Nephron progenitor cell (in vitro differentiated cells): ENCODE measurements at regions not wholly inside any gene's neighbourhood (a gene's known extent, or its start where the extent isn't known, plus 50 kb on each side); places are given as distances from the start of the nearest gene placed in this dataset.

Source experiments
- DNase-seq: peaks from one replicate; pipeline ENCODE4 v3.0.0; 2021
- H3K27ac Mint-ChIP-seq: 2 replicates; pipeline ENCODE4 v1.8.0; 2021; ENCODE audit warnings: mild to moderate bottlenecking, moderate library complexity, mixed read lengths
- H3K27me3 Mint-ChIP-seq: 2 replicates; pipeline ENCODE4 v1.8.0; 2021; ENCODE audit warnings: mild to moderate bottlenecking, low read depth, mixed read lengths; ENCODE audit not compliant: poor library complexity
- H3K36me3 Mint-ChIP-seq: 2 replicates; pipeline ENCODE4 v1.8.0; 2021; ENCODE audit warnings: low read depth, mixed read lengths
- H3K4me1 Mint-ChIP-seq: 2 replicates; pipeline ENCODE4 v1.8.0; 2021; ENCODE audit warnings: mixed read lengths
- H3K4me3 Mint-ChIP-seq: 2 replicates; pipeline ENCODE4 v1.8.0; 2021; ENCODE audit warnings: mild to moderate bottlenecking, moderate library complexity, mixed read lengths
- H3K9me3 Mint-ChIP-seq: 2 replicates; pipeline ENCODE4 v1.8.0; 2021; ENCODE audit warnings: mild to moderate bottlenecking, moderate library complexity, mixed read lengths
- TF ChIP-seq, protein P1 (sequence below): fragments of 200-600 bp; sonication (generic); IDR thresholded peaks from 2 replicates; pipeline ENCODE4 v1.5.0; 2021; ENCODE audit warnings: antibody characterized with exemption

DNA sequence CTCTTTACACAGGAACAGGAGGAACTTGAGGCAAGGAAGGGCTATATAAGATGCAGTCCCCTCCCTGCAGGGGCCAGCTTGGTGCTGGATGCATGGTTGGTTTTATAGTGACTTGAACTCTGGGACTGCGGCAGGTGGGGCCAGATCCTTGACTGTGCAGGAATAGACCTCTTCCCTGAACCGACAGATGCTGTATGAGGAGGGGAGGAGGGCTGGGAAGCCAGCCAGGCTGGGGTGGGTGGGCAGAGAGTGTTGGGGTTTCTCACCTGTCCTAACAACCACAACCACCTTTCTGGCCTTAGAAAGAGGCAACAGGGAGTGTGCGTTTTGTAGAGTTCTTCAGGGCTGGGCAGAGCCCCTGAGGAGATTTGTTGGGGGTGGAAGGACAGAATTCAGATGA, 798.1 kb downstream of the KCNJ18 start:
- no peaks in the 10 kb centered on the region for H3K4me1 Mint-ChIP-seq
- H3K27ac Mint-ChIP-seq = no peak overlapping the region
- DNase-seq = no peak
- peaks cover 3% of the 10 kb centered on the region for H3K27me3 Mint-ChIP-seq
- peaks cover 94% of the 10 kb centered on the region for H3K9me3 Mint-ChIP-seq
- no peak overlapping the region for H3K4me3 Mint-ChIP-seq
- H3K36me3 Mint-ChIP-seq = no peaks in the 10 kb centered on the region
- TF ChIP-seq, protein P1, sequence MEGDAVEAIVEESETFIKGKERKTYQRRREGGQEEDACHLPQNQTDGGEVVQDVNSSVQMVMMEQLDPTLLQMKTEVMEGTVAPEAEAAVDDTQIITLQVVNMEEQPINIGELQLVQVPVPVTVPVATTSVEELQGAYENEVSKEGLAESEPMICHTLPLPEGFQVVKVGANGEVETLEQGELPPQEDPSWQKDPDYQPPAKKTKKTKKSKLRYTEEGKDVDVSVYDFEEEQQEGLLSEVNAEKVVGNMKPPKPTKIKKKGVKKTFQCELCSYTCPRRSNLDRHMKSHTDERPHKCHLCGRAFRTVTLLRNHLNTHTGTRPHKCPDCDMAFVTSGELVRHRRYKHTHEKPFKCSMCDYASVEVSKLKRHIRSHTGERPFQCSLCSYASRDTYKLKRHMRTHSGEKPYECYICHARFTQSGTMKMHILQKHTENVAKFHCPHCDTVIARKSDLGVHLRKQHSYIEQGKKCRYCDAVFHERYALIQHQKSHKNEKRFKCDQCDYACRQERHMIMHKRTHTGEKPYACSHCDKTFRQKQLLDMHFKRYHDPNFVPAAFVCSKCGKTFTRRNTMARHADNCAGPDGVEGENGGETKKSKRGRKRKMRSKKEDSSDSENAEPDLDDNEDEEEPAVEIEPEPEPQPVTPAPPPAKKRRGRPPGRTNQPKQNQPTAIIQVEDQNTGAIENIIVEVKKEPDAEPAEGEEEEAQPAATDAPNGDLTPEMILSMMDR = no peak

DNA sequence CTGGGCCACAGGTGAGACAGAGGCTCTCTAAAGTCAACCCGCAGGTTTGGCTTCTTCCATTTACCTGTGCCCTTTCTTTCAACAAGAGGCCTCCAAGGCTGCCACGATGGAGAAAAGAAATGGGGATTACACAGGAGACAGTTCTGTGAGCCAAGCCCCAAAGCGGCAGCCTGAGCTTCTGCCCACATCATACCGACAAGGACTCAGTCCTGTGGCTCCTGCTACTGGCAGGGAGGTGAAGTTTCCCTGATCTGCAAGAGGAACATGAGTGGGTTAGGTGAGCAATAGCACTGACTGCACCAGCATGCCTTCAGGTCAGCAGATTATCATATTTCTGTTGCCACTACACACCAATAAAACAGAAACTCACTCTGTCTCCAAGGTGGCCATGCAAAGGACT, 800.0 kb downstream of the KCNJ18 start:
- DNase-seq = no peak
- peaks cover 2% of the 10 kb centered on the region for H3K27me3 Mint-ChIP-seq
- TF ChIP-seq, protein P1 = no peak
- no peak overlapping the region for H3K4me3 Mint-ChIP-seq
- H3K27ac Mint-ChIP-seq = no peak overlapping the region
- no peaks in the 10 kb centered on the region for H3K4me1 Mint-ChIP-seq
- peaks cover 94% of the 10 kb centered on the region for H3K9me3 Mint-ChIP-seq
- H3K36me3 Mint-ChIP-seq = no peaks in the 10 kb centered on the region

DNA sequence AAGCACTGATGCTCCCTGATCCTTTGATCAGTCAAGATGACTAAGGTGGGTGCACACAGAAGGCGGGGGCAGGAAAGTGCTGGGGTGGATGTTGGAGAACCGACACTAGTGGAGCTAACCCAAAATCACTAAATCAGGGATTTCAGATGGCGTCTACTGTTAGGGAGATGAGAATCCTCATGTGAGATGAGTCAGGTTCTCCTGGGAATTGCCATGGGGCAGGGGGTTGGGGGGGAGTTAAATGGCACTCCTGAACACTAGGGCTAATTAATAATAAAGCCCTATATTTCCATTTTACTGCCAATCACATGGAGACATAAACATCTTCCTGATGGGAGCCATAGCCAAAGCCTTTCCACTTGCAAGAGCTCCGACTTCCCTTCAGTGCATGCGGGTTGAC, 804.1 kb downstream of the KCNJ18 start:
- peaks cover 2% of the 10 kb centered on the region for H3K27me3 Mint-ChIP-seq
- no peak overlapping the region for H3K27ac Mint-ChIP-seq
- TF ChIP-seq, protein P1 = no peak
- no peak for DNase-seq
- no peaks in the 10 kb centered on the region for H3K36me3 Mint-ChIP-seq
- no peak overlapping the region for H3K4me3 Mint-ChIP-seq
- H3K9me3 Mint-ChIP-seq = peaks cover 94% of the 10 kb centered on the region
- H3K4me1 Mint-ChIP-seq = no peaks in the 10 kb centered on the region

DNA sequence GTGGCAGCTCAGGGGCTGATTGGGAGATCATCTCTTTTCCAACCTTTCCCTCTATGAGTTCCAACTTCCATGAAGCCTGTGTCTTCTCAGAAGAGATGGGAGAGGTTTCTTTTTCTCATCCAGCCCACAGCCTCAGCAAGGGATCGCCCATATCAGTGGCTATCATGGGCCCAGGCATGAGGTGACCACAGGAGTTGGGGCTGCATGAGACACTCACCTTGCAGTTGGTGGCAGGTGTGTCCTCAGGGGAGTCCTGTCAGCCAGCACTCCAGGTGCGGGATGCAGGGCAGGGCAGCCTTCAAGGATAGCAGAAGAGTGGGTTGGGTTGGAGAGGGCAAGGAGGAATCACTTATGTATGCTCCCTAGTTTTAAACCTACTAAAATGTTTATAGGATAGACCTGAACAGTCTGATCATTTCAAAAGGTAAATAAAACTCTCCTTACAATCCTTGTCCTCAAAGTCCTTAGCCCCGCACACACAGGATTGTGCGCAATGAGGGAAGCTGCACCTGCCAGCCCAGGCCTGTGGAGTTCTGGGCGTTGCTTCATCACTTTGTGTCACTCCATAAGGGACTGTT, 811.1 kb downstream of the KCNJ18 start:
- Mint-ChIP-seq H3K4me3 (no peak overlapping the region), H3K4me1 (no peaks in the 10 kb centered on the region), H3K36me3 (no peaks in the 10 kb centered on the region), H3K27ac (no peak overlapping the region), H3K27me3 (no peaks in the 10 kb centered on the region), H3K9me3 (peaks cover 95% of the 10 kb centered on the region)
- TF ChIP-seq, protein P1 = no peak
- no peak for DNase-seq

DNA sequence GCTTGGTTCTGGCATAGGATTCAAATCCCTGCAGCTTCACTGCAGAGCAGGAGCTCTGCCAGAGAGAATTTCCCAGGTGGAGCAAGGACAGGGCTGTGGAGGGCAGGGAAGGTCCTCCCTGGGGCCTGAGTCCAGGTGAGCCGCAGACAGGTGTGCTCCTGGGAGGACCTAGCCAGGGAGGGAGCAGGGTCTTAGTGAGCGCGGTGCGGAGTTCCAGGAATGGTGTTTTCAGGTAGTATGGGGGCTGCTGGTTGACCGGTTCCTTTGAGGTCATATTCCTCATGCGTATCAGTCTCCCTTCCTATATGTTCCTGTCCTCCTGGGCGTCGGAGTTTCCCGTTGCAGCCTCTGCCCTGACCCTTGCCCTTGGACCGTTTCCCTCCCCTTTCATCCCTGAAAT, 813.3 kb downstream of the KCNJ18 start:
- H3K4me1 Mint-ChIP-seq = no peaks in the 10 kb centered on the region
- H3K27ac Mint-ChIP-seq = no peak overlapping the region
- no peak for DNase-seq
- H3K9me3 Mint-ChIP-seq = peaks cover 90% of the 10 kb centered on the region
- H3K4me3 Mint-ChIP-seq = no peak overlapping the region
- no peaks in the 10 kb centered on the region for H3K27me3 Mint-ChIP-seq
- no peaks in the 10 kb centered on the region for H3K36me3 Mint-ChIP-seq
- TF ChIP-seq, protein P1 = no peak

DNA sequence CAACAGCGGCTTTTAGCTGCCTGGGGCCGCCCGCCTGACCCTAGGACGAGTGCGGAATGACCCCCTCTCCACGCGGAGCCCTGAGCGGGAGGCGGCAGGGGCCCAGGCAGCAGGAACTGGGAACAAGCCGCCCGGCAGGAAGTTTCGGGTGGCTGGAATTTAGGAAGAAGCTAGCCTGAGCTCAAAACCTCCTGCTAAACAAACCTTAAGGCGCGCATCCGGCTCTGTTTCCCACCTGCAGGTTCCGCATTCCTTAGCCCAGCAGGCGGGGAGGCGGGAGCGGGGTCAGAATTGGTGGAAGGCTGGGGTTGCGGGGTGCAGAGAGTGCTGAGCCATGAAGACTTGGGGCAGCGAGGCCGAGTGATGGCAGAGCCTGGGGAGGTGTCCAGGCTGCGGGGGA, 813.9 kb downstream of the KCNJ18 start:
- no peaks in the 10 kb centered on the region for H3K27me3 Mint-ChIP-seq
- no peaks in the 10 kb centered on the region for H3K36me3 Mint-ChIP-seq
- peaks cover 92% of the 10 kb centered on the region for H3K9me3 Mint-ChIP-seq
- TF ChIP-seq, protein P1 = no peak
- H3K4me1 Mint-ChIP-seq = no peaks in the 10 kb centered on the region
- DNase-seq = no peak
- H3K27ac Mint-ChIP-seq = no peak overlapping the region
- no peak overlapping the region for H3K4me3 Mint-ChIP-seq
